NCI-H1105 (cell line): ENCODE measurements at regions not wholly inside any gene's neighbourhood (a gene's known extent, or its start where the extent isn't known, plus 50 kb on each side); places are given as distances from the start of the nearest gene placed in this dataset.
"Not testable (repeated sequence)": the region's sequence is repeated elsewhere in the genome, so short reads cannot be mapped to it uniquely, and the experiment has no call there.

Experiments used
- DNase-seq: peaks from one replicate; lab custom pipeline; 2025; lab: John Stamatoyannopoulos, UW

DNA sequence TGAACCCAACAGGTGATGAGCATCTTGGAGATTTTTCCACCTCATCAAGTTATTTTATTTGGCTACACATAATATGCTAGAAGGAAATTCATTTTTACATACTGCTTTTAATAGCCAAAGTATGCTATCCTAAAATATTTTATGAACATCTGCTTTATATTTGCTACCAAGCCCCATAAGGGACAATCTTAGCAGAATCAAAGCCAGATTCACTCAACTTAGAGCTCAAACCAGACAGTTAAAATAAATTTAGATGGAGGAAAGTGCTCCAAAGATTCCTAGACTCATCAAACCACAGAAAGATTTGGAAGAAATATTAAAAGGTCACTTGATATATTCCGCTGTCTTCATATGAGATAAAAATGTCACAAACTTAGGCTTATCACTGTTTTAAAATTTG lies 637.1 kb upstream of the CCNG1 start:
- DNase-seq = no peak

GRCh38 chr5:162801235-162801634 lies 636.2 kb upstream of the CCNG1 start:
- DNase-seq = no peak

DNA sequence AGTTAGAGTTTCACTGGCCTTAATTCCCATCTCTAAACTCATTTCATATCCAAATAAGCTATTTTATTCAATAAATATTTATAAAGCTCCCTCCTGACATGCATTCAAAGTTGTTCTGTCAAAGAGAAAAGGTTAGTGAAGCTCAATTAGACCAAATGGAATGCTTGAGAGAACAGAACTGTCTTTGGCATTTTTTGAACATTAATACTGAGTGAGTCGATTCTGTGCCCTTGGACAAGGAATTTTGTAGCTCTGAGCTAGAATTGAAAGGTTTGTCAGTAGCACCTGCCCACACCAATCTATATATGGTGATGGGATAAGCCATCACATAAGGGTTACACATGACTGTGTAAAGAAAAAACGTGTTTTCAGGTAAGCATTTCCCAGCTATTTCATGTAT lies 631.2 kb upstream of the CCNG1 start:
- no peak for DNase-seq

DNA sequence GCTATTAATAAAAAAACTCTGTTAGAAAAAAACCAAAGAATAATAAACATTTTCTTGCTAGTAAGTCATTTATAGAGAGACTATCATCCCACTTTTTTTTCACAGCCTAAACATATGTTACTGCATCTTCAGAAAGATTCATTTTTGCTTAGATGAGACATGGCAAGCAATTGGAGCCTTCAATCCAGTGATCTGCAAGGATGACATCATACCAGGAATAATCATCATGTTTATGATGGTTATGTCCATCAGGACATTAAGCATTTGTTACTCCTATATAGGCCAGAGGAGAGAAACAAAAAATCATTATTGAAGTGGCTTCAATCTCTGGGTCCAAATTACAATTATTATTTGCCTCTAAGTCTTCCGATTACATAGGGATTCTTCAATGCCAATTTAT lies 626.3 kb upstream of the CCNG1 start:
- no peak for DNase-seq

GRCh38 chr5:162816816-162817215 lies 620.6 kb upstream of the CCNG1 start:
- no peak for DNase-seq

- DNase-seq = no peak
Observed at GRCh38 chr5:162817364-162817763, 620.0 kb upstream of the CCNG1 start.

DNA sequence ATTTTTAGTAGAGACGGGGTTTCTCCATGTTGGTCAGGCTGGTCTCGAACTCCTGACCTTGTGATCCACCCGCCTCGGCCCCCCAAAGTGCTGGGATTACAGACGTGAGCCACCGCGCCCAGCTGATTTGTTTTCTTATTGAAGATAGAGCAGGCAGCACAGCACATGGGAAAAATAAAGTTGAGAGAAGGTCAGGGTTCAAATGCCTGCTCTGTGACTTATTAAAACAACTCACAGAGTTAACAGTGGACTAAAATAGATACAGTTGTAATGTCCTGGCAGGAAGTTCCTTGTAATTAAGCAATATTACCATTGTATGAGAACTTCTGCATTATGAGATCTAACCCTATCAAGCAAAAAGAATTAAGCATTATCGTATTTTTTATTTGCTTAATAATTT lies 615.7 kb upstream of the CCNG1 start:
- not testable (repeated sequence) for DNase-seq

- no peak for DNase-seq
Observed at GRCh38 chr5:162824360-162824759, 613.0 kb upstream of the CCNG1 start.

GRCh38 chr5:162837155-162837554 lies 600.2 kb upstream of the CCNG1 start:
- DNase-seq = no peak

DNA sequence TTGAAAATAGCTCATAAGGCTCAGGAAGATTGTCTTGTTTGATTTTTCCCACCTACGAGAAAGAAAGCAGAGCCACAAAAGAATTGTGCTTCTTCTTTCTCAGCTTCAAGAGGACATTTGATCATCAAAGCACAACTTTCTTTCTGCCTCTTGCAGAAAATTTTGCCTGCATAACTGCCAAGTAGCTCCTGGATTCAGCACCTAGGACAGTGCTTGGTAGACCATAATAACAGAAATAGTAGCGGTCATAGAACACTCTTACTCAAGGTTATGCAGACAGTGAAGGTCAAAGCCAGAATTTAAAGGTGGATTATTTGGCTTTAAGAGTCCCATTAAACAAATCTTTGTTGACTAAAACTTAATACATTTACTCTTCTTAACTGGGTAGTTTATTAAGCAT lies 594.7 kb upstream of the CCNG1 start:
- DNase-seq = no peak

DNA sequence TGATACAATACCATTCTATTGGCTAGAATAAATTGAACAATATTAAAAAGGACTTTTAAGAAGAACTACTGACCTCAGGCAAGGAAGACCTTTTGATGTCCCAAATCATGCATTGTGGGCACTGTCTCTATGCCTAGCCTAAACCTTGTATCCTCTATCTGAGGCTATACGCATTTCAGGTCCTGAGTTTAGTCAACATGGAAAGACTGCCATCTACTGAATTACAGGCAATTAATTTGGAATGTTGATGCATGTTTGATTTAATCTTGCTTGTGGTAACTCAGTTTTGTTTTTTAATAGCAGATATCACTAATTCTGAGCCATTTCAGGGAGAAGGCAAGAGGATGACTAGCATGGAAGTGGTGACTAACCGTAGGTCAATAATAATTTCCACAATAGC lies 585.3 kb upstream of the CCNG1 start:
- no peak for DNase-seq

- DNase-seq = no peak
Observed at GRCh38 chr5:162858770-162859169, 578.6 kb upstream of the CCNG1 start.

DNA sequence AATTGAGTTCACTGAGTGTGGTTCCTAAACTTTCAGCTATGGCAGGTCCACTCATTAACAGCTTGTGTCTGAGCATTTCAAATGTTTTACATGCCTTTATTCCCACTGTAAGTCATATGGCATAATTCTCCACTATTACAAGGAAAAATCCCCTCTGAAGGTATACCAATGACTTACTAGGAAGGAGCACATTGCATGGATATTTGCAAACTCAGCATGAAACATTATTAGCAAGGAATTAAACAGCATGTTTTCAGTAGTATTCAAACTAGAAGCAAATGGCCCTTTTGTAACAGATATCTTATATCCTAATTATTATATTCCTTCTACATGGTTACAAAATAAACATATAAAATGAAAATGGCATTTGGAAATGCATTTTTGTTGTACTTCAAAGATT lies 566.4 kb upstream of the CCNG1 start:
- DNase-seq = no peak

GRCh38 chr5:162882629-162883028 lies 554.8 kb upstream of the CCNG1 start:
- no peak for DNase-seq

- no peak for DNase-seq
Observed at GRCh38 chr5:162886717-162887116, 550.7 kb upstream of the CCNG1 start.

- DNase-seq = no peak
Observed at GRCh38 chr5:162888268-162888667, 549.1 kb upstream of the CCNG1 start.

GRCh38 chr5:162911873-162912272 lies 525.5 kb upstream of the CCNG1 start:
- DNase-seq = no peak

GRCh38 chr5:162916368-162916767 lies 521.0 kb upstream of the CCNG1 start:
- no peak for DNase-seq

DNA sequence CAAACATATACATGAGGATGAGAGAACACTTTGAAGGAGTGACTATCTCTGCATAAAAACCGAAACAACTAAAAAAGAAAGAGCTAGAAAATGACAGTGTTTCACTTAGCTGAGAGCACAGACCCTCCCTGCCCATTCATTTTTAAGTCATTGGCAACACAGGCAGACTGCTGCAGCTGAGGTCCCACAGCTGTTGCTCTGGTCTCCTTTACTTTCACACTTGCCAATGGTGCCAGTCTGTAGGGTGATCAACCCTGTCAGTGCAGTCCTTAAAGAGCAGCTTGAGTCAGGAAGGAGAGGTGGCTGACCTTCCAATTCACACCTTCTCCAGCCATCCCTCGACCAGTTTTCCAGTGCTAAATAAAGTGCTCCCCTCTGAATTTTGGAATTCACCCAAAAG lies 508.3 kb upstream of the CCNG1 start:
- no peak for DNase-seq

GRCh38 chr5:162931501-162931900 lies 505.9 kb upstream of the CCNG1 start:
- no peak for DNase-seq

GRCh38 chr5:162939991-162940390 lies 497.4 kb upstream of the CCNG1 start:
- DNase-seq = no peak

DNA sequence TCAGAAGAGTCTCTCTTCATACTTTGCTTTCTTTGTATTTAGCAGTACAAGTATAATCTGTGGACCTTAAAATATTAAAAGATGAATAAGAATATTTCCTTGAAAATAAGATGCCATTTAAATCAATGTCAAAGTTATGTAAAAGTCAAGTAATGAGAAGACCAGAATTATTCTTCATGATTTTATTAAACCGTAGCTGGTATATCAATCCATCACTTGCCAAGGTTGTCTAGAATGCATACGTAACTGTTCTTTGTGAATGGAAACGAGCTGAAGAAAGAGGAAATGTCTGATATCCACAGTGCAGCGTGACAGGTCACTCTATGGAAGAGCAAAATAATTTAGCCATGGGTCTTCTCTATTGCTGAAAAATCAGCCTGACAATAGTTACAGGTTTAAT lies 488.7 kb upstream of the CCNG1 start:
- DNase-seq = no peak

- no peak for DNase-seq
Observed at GRCh38 chr5:162956570-162956969, 480.8 kb upstream of the CCNG1 start.

- DNase-seq = not testable (repeated sequence)
Observed at GRCh38 chr5:162964144-162964543, 473.3 kb upstream of the CCNG1 start.

DNA sequence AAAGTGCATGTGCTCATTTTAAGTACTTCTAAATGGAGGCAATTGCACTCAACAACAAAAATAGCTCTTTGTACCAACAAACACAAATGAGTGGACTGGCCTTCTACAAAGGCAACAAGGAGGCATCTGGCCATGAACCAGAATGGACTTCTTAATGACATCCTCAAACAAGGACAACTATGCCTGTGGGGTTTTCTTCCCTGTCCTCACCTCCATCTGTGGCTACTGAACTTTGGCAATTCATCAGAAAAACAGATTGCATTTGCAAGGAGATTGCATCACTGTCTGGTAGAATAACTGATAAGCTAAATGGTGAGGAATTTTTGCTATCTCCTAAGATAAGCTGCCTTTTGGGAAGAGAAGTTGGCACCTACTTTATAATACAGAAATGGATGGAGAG lies 447.3 kb upstream of the CCNG1 start:
- DNase-seq = no peak
